ENCODE measurements at regions not wholly inside any gene's neighbourhood (a gene's known extent, or its start where the extent isn't known, plus 50 kb on each side); places are given as distances from the start of the nearest gene placed in this dataset.

GRCh38 chr20:4533368-4534133, 152.7 kb upstream of the PRNP start:
- no peak for TF ChIP-seq REST (IDR thresholded peaks at IDR 0.05)
- no peak for TF ChIP-seq ESRRA (IDR thresholded peaks at IDR 0.05; ENCODE audit: borderline replicate concordance, low read length)
- TF ChIP-seq RAD21 (conservative IDR thresholded peaks at IDR 0.05 in 1 of 2, IDR thresholded peaks at IDR 0.05 in 1 of 2): no peak
- TF ChIP-seq MAX (IDR thresholded peaks at IDR 0.05): no peak
- TF ChIP-seq CBX2 (IDR thresholded peaks at IDR 0.05; ENCODE audit: borderline replicate concordance, low read depth): no peak
- TF ChIP-seq ZNF302 (CRISPR knock-in tag; IDR thresholded peaks at IDR 0.05): no peak
- no peak for TF ChIP-seq ATOH8 (CRISPR knock-in tag; IDR thresholded peaks at IDR 0.05; ENCODE audit: low read depth)
- TF ChIP-seq JUNB (IDR thresholded peaks at IDR 0.05): no peak
- TF ChIP-seq NFE2L2 (conservative IDR thresholded peaks at IDR 0.05; ENCODE audit: low read length): no peak
- no peak for TF ChIP-seq KDM5A (IDR thresholded peaks at IDR 0.05)
- TF ChIP-seq RFX5 (IDR thresholded peaks at IDR 0.05): no peak
- no peak for TF ChIP-seq CEBPB (IDR thresholded peaks at IDR 0.05)
- TF ChIP-seq CTCF (IDR thresholded peaks at IDR 0.05): no peak
- no peak for TF ChIP-seq EHMT2 (IDR thresholded peaks at IDR 0.05; ENCODE audit: low read depth)
- no peak for TF ChIP-seq FOSB (CRISPR knock-in tag; IDR thresholded peaks at IDR 0.05)
- no peak for TF ChIP-seq ZSCAN20 (CRISPR knock-in tag; IDR thresholded peaks at IDR 0.05)
- TF ChIP-seq ELK1 (IDR thresholded peaks at IDR 0.05; ENCODE audit: low read depth, low read length): no peak
- no peak for TF ChIP-seq MAFK (IDR thresholded peaks at IDR 0.05; ENCODE audit: partially characterized antibody)
- CTCF ChIA-PET: interaction anchor here (0.8 to 1.5 kb wide), 2 partner anchors 8 kb away, joined by 3 to 5 read pairs; no protein-coding TSS in a partner anchor

More at GRCh38 chr20:4533368-4534133, 152.7 kb upstream of the PRNP start:
- Histone ChIP-seq H3K27ac (no peak overlapping the region), H3K4me3 (no peak overlapping the region), H3K9me3 (peaks cover 5% of the 10 kb centered on the region; the same call in 1 of the 3 replicates), H3K4me1 (no peaks in the 10 kb centered on the region), H3K4me2 (no peak overlapping the region)
- DNase-seq (ENCODE audit: low read depth in 1 of 2, low spot score in 1 of 2): no peak
- POLR2A ChIA-PET: no interaction called here
- WGBS (ENCODE audit: missing lambda C conversion rate): 73% methylated on average over 10 of the region's 10 CpGs
- ATAC-seq: no peak
- FAIRE-seq: no peak

All from A549 (cell line).